GM21515 (cell line): ENCODE measurements at regions not wholly inside any gene's neighbourhood (a gene's known extent, or its start where the extent isn't known, plus 50 kb on each side); places are given as distances from the start of the nearest gene placed in this dataset.
"Not testable (repeated sequence)": the region's sequence is repeated elsewhere in the genome, so short reads cannot be mapped to it uniquely, and the experiment has no call there.

Experiments used
- ATAC-seq: cut with Tn5 transposase; IDR thresholded peaks from one replicate; pipeline ENCODE4 v1.9.1; 2021; ENCODE audit not compliant: unreplicated experiment

DNA sequence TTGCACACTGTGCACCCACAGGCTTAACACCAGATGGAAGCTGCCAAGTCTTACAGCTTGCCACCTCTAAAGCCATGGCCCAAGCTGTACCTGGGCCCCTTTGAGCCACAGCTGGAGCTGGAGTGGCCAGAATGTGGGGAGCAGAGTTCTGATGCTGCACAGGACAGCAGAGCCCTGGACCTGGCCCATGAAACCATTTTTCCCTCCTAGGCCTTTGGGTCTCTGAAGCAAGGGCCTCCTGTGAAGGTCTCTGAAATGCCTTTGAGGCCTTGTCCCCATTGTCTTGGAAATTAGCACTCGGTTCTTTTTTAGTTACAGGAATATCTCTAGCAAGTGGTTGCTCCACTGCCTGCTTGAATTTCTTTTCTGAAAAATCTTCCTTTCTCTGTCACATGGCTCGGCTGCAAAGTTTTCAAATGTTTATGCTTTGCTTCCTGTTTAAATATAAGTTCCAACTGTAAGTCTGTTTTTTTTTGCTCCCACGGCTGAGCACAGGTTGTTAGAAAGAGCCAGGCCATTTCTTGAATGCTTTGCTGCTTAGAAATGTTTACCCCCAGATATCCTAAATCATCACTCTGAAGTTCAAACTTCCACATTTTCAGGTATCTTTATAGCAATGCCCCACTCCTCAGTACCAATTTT is 156.8 kb upstream of the GORAB start:
- ATAC-seq, result no peak

GRCh38 chr1:170376801-170377385 is 155.1 kb upstream of the GORAB start:
- no peak for ATAC-seq

- no peak for ATAC-seq
Observed at GRCh38 chr1:170377440-170377839, 154.5 kb upstream of the GORAB start.

- no peak for ATAC-seq
Observed at GRCh38 chr1:170377896-170378634, 153.9 kb upstream of the GORAB start.

DNA sequence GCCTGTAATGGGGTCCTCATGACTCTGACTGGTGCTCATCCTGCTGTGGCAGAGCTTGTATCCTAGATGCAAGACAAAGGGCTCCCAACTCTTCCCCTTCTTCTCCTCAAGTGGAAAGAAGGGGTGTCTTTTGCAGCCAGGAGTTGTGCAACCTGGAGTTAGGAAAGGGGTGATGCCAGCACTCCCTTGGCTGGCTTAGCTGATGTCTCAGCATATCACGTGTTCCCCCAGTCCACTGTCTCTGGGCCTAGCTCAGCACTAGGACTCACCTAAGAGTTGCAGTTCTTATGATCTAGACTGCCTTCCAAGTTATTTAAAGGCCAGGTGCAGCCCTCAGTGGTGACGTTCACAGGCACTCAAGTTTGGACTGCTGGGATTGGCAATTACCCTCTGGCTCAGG is 146.2 kb upstream of the GORAB start:
- no peak for ATAC-seq

DNA sequence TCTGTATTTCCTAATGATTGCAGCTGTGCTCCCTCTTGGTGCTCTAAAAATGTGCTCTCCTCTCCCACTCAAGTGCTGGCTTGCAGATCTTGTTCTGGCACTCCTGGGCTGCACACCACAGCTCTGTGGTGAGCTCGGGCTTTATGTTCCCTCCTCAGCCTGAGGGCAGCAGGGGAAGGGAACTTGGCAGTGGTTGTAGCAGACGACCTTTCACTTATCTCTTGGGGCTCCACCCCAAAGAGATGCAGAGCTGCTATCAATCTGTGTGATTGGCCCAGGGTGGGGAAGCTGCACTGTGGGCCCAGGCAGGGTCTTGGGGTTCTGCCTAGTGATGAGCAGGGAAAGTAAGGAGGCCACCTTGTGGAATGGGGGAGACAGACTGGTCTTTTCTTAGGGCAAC is 143.5 kb upstream of the GORAB start:
- no peak for ATAC-seq

DNA sequence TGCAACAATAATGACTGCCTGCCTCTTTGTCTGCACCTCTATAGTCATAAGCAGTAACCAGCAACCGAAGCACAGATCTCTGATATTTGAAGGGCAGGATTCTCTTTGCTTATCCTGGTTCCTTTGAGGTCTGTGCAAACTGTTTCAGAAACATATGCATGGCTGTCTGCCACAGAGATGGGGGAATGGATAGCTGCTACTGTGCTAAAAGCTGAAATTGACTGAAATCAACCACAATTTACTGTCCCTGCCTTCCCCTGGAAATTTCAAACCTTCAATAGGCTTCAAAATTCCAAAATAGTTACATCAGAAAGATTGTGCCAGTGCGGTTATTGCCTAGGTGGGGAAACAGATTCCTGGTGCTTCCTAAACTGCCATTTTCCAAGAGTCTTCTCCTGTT is 136.8 kb upstream of the GORAB start:
- ATAC-seq, result no peak

GRCh38 chr1:170397061-170397460 is 134.9 kb upstream of the GORAB start:
- no peak for ATAC-seq

DNA sequence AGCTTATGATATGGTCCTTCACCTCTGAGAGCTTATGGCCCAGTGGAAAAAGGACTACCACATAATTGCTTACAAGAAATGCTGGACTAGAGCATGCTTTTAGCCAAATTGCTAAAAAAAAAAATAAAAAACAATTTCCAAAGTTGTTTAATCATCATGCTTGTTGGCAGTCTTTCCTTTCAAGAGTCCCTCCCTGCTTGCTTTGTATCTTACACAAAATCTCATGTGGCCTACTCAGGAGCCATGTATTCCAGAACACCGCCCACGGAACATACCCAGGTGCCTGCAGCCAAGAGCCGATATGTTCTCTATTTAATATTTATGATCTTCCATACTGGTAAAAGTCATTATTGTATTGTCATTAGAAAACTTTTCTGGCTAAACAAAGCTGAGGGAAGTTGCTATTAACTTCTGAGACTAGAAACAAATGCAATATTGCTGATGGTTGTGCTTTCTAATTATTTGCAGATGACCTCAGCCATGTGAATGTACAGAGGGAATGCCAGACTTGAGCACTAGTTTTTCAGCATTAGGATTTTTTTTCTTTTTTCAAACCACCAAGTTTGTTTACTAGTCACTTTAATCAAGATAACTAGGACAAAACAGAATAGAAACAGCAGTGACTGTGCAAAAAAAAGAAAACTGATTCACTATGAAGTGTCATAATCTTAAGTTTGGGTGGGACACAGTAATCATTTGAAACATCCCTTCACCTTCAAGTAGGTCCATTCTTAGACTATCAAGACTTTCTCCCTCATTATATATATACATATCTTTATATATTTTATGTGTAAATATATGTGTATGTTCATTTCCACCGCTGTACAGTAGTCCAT is 129.3 kb upstream of the GORAB start:
- no peak for ATAC-seq

DNA sequence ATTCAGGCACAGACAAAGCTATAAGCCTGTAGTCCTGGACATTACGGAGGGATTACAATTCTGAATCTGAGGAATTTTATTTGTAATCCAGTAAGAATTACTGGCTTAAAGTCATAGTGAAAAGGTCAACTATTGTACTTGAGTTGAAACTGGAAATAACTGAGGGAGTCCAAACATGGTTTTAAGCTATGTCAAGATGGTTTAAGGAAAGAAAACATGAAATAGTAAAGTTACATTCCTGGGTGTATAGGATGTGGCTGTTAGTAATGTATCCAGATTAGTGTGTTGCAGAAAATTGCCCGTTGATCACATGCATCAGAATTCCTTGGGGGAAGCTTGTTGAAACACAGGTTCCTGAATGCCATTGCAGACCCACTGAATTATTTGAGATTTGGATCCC is 124.8 kb upstream of the GORAB start:
- ATAC-seq, result no peak

DNA sequence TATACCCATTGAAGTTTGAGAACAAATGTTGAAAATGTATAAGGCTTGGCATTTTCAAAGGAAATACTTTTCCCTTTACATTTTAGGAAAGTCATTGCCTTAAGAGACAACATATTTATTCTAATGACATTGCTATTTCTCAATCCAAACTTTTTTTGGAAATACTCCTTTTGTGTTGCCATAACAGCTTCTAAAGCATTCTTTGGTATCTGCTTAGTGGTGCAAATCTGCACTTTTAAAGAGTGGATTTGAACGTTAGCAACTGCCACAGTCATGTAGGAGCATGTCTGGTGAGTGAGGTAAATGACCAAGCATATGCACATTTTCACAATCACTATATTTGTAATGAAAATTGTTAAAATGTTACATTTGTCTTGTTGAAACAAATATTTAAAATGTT is 124.4 kb upstream of the GORAB start:
- no peak for ATAC-seq

- ATAC-seq, result no peak
Observed at GRCh38 chr1:170410401-170411166, 121.4 kb upstream of the GORAB start.

- no peak for ATAC-seq
Observed at GRCh38 chr1:170414989-170415709, 116.8 kb upstream of the GORAB start.

GRCh38 chr1:170415710-170416372 is 116.1 kb upstream of the GORAB start:
- no peak for ATAC-seq

DNA sequence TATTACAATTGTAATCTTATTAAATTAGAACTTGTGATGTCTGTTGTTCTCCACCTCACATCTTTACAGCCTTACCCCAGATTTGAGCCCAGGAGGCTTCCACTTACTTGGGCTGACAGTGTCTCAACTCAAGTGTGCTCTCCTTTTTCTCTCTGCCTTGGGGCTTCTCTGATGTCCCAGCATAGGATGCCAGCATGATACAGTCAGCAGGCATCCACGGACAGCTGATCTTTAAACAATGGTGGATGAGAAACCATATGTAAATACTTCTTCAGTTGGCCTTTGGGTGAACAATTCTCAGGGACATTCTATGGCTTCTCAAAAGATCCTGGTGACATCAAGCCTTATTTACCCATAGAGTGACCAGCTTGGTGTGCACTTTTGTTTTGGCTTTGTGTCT is 107.6 kb upstream of the GORAB start:
- no peak for ATAC-seq

GRCh38 chr1:170426596-170426995 is 105.4 kb upstream of the GORAB start:
- no peak for ATAC-seq

DNA sequence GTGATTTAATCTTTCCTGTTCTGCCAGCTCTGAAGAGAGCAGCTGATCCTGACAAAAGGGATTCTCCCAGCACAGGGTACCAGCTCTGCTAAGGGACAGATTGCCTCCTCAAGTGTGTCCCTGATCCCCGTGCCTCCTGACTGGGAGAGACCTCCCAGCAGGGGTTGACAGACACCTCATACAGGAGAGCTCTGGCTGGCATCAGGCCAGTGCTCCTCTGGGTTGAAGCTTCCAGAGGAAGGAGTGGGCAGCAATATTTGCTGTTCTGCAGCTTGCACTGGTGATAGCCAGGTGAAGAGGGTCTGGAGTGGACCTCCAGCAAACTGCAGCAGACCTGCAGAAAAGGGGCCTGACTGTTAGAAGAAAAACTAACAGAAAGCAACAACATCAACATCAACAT is 105.0 kb upstream of the GORAB start:
- ATAC-seq, result not testable (repeated sequence)

- no peak for ATAC-seq
Observed at GRCh38 chr1:170436928-170437327, 95.0 kb upstream of the GORAB start.

DNA sequence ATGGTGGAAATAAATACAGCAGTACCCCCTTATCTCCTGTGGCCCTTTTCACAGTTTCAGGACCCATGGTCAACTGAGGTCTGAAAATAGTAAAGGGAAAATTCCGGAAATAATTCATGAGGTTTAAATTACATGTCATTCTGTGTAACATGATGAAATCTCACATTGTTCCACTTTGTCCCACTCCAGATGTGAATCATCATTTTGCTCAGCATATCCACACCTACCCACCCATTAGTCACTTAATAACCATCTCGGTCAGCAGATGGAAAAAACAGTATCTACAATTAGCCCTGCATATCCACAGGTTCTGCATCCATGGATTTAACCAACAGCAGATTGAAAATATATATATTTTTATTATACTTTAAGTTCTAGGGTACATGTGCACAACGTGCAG is 86.9 kb upstream of the GORAB start:
- no peak for ATAC-seq
